Epithelial cell of esophagus (primary cell): ENCODE measurements at regions not wholly inside any gene's neighbourhood (a gene's known extent, or its start where the extent isn't known, plus 50 kb on each side); places are given as distances from the start of the nearest gene placed in this dataset.

Experiments
- DNase-seq: peaks from one replicate; pipeline ENCODE4 v3.0.0; 2010; ENCODE audit warnings: low read depth
- H3K4me3 ChIP-seq: 2 replicates; pipeline ENCODE4 v1.5.1; 2011; ENCODE audit warnings: mild to moderate bottlenecking, low read length, control low read depth
- CTCF ChIP-seq: IDR thresholded peaks from 2 replicates; pipeline ENCODE4 v1.5.1; 2011; ENCODE audit warnings: low read depth, mild to moderate bottlenecking, low read length, control low read depth, inconsistent platforms; ENCODE audit not compliant: insufficient read depth; ENCODE audit errors: missing control alignments

GRCh38 chrX:39990388-39990787 is 107.4 kb downstream of the BCOR start:
- DNase-seq: no peak
- TF ChIP-seq CTCF: no peak
- H3K4me3 ChIP-seq: no peak overlapping the region

GRCh38 chrX:39992300-39992699 is 105.5 kb downstream of the BCOR start:
- H3K4me3 ChIP-seq: no peak overlapping the region
- TF ChIP-seq CTCF: no peak
- no peak for DNase-seq

GRCh38 chrX:39995457-39995856 is 102.3 kb downstream of the BCOR start:
- H3K4me3 ChIP-seq: no peak overlapping the region
- DNase-seq: peak; percentile 59
- TF ChIP-seq CTCF: no peak

- DNase-seq: no peak
These were observed 101.2 kb downstream of the BCOR start for GRCh38 chrX:39996536-39996935.

GRCh38 chrX:39998636-39999406 is 98.9 kb downstream of the BCOR start:
- DNase-seq: peak; percentile 53

More at GRCh38 chrX:39996536-39996935, 101.2 kb downstream of the BCOR start:
- TF ChIP-seq CTCF: no peak
- H3K4me3 ChIP-seq: no peak overlapping the region

More at GRCh38 chrX:39998636-39999406, 98.9 kb downstream of the BCOR start:
- H3K4me3 ChIP-seq: no peak overlapping the region
- TF ChIP-seq CTCF: no peak
